Nephron (organoid): ENCODE measurements at regions not wholly inside any gene's neighbourhood (a gene's known extent, or its start where the extent isn't known, plus 50 kb on each side); places are given as distances from the start of the nearest gene placed in this dataset.
A peak's percentile ranks its signal among the peaks of the same experiment; 100 is the strongest.

Experiments
- H3K27ac Mint-ChIP-seq, 3 experiments: 2 replicates each; pipeline ENCODE4 v1.8.0; 2020; ENCODE audit warnings: mixed read lengths in 3 of 3, mild to moderate bottlenecking in 2 of 3, moderate library complexity in 1 of 3
- H3K27me3 Mint-ChIP-seq: 2 replicates; pipeline ENCODE4 v1.8.0; 2021; ENCODE audit warnings: low read depth, mild to moderate bottlenecking, moderate library complexity, mixed read lengths
- H3K36me3 Mint-ChIP-seq: 2 replicates; pipeline ENCODE4 v1.8.0; 2020; ENCODE audit warnings: low read depth, mixed read lengths
- H3K4me1 Mint-ChIP-seq: 2 replicates; pipeline ENCODE4 v1.8.0; 2020; ENCODE audit warnings: mixed read lengths
- H3K4me3 Mint-ChIP-seq, 3 experiments: 2 replicates each; pipeline ENCODE4 v1.8.0; 2020; ENCODE audit warnings: mild to moderate bottlenecking in 3 of 3, mixed read lengths in 3 of 3, moderate library complexity in 2 of 3
- H3K9me3 Mint-ChIP-seq: 2 replicates; pipeline ENCODE4 v1.8.0; 2020; ENCODE audit warnings: mixed read lengths
- TF ChIP-seq, protein P1 (sequence below), 3 experiments: fragments of 200-600 bp; sonication (generic); IDR thresholded peaks; one replicate each; pipeline ENCODE4 v1.5.0; 2021; ENCODE audit warnings: antibody characterized with exemption in 3 of 3; ENCODE audit not compliant: unreplicated experiment in 3 of 3

DNA sequence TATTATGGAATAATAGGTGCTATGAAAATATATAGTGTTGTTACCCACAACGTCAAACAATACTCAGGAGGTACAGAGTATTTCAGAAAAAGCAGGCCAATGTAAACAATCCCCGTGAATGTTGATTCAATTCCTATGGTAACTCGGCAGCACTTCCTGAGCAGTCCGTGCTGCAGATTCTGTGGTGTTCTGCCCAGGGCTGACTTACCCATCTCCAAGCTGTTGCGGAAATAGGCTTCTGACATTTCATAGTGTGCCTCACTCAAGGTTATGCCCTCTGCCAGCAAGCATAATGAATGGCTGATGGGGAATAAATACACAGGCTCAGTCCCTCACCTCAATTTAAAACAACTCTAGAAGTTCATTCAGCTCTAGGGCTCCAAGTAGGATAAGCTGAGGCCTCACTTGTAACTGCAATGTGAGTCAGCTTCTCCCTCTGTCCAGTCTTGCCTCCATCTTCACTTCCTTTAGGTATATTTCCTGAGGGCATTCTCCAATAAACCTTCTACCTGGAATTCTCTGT, 177.6 kb downstream of the GNAI1 start:
- H3K4me1 Mint-ChIP-seq, result peaks cover 20% of the 10 kb centered on the region
- no peaks in the 10 kb centered on the region for H3K9me3 Mint-ChIP-seq
- TF ChIP-seq, protein P1, sequence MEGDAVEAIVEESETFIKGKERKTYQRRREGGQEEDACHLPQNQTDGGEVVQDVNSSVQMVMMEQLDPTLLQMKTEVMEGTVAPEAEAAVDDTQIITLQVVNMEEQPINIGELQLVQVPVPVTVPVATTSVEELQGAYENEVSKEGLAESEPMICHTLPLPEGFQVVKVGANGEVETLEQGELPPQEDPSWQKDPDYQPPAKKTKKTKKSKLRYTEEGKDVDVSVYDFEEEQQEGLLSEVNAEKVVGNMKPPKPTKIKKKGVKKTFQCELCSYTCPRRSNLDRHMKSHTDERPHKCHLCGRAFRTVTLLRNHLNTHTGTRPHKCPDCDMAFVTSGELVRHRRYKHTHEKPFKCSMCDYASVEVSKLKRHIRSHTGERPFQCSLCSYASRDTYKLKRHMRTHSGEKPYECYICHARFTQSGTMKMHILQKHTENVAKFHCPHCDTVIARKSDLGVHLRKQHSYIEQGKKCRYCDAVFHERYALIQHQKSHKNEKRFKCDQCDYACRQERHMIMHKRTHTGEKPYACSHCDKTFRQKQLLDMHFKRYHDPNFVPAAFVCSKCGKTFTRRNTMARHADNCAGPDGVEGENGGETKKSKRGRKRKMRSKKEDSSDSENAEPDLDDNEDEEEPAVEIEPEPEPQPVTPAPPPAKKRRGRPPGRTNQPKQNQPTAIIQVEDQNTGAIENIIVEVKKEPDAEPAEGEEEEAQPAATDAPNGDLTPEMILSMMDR (IDR thresholded peaks at IDR 0.05; ENCODE audit: unreplicated experiment in 3 of 3), result no peak
- no peaks in the 10 kb centered on the region for H3K36me3 Mint-ChIP-seq
- H3K27me3 Mint-ChIP-seq, result no peaks in the 10 kb centered on the region
- H3K27ac Mint-ChIP-seq, result peak overlapping the region; percentile 9 to 73 (median 46)
- H3K4me3 Mint-ChIP-seq, result peak overlapping the region in 1 of 3 experiments; percentile 5

DNA sequence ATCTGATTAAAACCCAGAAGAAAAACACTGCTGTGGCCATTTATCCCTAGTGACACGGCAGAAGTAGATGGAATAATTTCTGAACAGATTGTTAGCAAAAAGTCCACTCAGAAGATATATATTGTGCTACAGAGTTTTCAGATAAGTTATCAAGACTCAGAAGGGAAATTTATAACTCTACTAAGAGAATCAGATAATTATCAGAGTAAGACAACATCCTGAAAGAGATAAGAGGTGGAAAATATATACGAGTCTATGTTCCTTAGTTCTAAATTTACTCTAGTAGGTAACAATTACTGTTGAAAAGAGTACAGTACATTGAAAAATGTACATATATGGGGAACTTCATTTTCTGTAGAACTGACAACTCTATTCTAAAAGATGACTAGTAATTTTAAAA, 176.7 kb downstream of the GNAI1 start:
- H3K9me3 Mint-ChIP-seq, result no peaks in the 10 kb centered on the region
- TF ChIP-seq, protein P1 (IDR thresholded peaks at IDR 0.05; ENCODE audit: unreplicated experiment in 3 of 3), result no peak
- H3K27ac Mint-ChIP-seq, result peak overlapping the region in 1 of 3 experiments; percentile 59
- H3K4me1 Mint-ChIP-seq, result peaks cover 20% of the 10 kb centered on the region
- H3K27me3 Mint-ChIP-seq, result no peaks in the 10 kb centered on the region
- no peaks in the 10 kb centered on the region for H3K36me3 Mint-ChIP-seq
- no peak overlapping the region for H3K4me3 Mint-ChIP-seq

DNA sequence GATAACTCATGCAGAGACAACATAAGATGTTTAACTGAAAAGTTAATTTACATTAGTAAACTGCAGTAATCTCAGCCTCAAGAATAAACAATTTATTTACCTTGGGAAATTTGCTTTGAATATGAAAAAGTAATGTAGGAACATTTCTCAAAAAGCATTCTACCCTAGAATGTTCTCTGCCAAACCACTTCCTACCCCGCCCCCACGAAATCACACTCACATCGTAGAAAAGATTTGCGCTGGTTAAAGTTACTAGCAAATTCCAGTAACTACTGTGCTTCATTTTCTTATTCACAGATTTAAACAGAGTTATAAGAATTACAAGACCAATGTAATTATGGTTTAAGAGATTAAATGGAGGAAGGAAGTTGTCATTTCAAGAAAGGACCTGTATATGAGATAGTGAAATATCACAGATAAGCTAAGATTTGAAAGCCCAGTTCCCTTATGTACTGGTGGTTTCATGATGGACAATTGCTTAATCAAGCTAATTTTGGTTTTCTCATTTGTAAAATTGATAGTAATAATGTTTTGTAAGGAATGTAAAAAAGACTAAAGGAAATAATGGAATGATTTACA, 175.4 kb downstream of the GNAI1 start:
- H3K4me3 Mint-ChIP-seq, result no peak overlapping the region
- H3K4me1 Mint-ChIP-seq, result peaks cover 20% of the 10 kb centered on the region
- no peaks in the 10 kb centered on the region for H3K36me3 Mint-ChIP-seq
- no peaks in the 10 kb centered on the region for H3K9me3 Mint-ChIP-seq
- H3K27ac Mint-ChIP-seq, result no peak overlapping the region
- H3K27me3 Mint-ChIP-seq, result no peaks in the 10 kb centered on the region
- TF ChIP-seq, protein P1 (IDR thresholded peaks at IDR 0.05; ENCODE audit: unreplicated experiment in 3 of 3), result no peak

DNA sequence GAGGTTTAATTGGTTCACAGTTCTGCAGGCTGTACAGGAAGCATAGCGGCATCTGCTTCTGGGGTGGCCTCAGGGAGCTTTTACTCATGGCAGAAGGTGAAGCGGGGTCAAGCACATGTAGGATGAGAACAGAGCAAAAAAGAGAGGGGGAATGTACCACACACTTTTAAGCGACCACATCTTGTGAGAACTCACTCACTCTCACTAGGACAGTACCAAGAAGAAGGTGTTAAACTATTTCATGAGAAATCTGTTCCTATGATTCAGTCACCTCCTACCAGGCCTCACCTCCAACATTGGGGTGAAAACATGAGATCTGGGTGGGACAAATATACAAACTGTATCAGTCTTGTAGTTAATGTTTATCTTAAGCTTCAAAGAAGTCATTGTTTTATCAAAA, 174.7 kb downstream of the GNAI1 start:
- Mint-ChIP-seq H3K4me3 (no peak overlapping the region), H3K4me1 (peaks cover 20% of the 10 kb centered on the region), H3K27me3 (no peaks in the 10 kb centered on the region), H3K9me3 (no peaks in the 10 kb centered on the region), H3K36me3 (no peaks in the 10 kb centered on the region), H3K27ac (no peak overlapping the region)
- TF ChIP-seq, protein P1 (IDR thresholded peaks at IDR 0.05; ENCODE audit: unreplicated experiment in 3 of 3), result no peak

DNA sequence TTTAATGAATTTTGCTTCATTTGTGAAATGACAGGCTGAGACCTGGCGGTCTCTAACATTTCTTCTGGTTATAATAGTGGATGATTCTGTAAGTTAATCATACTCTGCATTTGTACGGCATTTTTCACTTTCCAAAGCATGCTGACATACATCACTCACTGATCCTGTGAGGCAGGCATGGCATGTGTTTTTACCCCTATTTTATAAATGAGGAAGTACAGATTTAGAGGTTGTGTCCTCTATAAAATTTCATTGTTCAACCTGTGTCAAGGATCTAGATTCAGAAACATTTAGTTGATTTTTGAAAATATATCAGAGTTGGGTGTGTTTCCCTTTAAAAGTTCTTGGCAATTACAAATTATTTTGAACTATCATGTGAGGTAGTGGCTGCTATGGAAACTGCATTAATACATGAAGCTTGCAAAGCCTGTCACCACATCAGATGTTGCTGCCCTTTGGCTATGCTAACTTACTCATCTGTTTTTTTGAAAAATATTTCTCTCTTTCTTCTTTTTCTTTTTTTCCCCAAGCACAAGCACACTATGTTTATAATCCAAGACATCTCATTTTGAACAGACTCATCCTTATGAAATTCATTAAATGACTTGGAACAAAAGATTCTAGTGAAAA, 172.7 kb downstream of the GNAI1 start:
- Mint-ChIP-seq H3K36me3 (no peaks in the 10 kb centered on the region), H3K9me3 (no peaks in the 10 kb centered on the region), H3K4me3 (no peak overlapping the region), H3K4me1 (peaks cover 19% of the 10 kb centered on the region), H3K27ac (no peak overlapping the region), H3K27me3 (no peaks in the 10 kb centered on the region)
- TF ChIP-seq, protein P1 (IDR thresholded peaks at IDR 0.05; ENCODE audit: unreplicated experiment in 3 of 3), result no peak

DNA sequence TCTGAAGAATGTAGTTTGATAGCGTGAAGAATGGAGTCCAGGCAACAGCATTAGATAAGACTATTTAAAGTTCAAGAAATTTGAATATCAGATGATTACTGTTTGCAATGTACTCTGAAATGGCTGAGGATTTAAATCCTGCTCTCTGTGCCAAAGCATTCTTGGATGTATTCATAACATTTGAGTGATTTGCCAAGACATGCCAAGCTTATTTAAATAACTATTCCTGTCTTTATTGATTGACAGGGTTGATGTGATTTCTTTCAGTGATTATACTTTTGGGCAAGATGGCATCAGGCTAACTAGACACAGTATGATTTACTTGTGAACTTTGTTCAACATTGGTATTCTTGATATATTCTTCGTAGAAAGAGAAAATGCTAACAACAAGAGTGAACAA, 168.7 kb downstream of the GNAI1 start:
- H3K27me3 Mint-ChIP-seq, result no peaks in the 10 kb centered on the region
- no peaks in the 10 kb centered on the region for H3K36me3 Mint-ChIP-seq
- H3K9me3 Mint-ChIP-seq, result no peaks in the 10 kb centered on the region
- no peak overlapping the region for H3K27ac Mint-ChIP-seq
- TF ChIP-seq, protein P1 (IDR thresholded peaks at IDR 0.05; ENCODE audit: unreplicated experiment in 3 of 3), result no peak
- peaks cover 5% of the 10 kb centered on the region for H3K4me1 Mint-ChIP-seq
- no peak overlapping the region for H3K4me3 Mint-ChIP-seq
